Myocyte (in vitro differentiated cells): ENCODE measurements at regions not wholly inside any gene's neighbourhood (a gene's known extent, or its start where the extent isn't known, plus 50 kb on each side); places are given as distances from the start of the nearest gene placed in this dataset.

Experiments
- DNase-seq: peaks from one replicate; pipeline ENCODE4 v3.0.0-alpha.2; 2012; ENCODE audit warnings: low read depth

GRCh38 chr15:69996321-69997160, 101.2 kb downstream of the TLE3 start:
- DNase-seq = no peak

GRCh38 chr15:69997161-69997485, 100.6 kb downstream of the TLE3 start:
- DNase-seq = no peak
